Liver (tissue), 8 donors: ENCODE measurements at regions not wholly inside any gene's neighbourhood (a gene's known extent, or its start where the extent isn't known, plus 50 kb on each side); places are given as distances from the start of the nearest gene placed in this dataset.

Source experiments
- DNase-seq: peaks from one replicate; pipeline ENCODE4 v3.0.0-alpha.2; 2017; ENCODE audit warnings: low spot score
- H3K27ac ChIP-seq, 2 donors: one replicate each; pipeline ENCODE4 v1.7.0; 2013; ENCODE audit warnings: inconsistent platforms in 2 of 2, low read length in 2 of 2, control low read depth in 1 of 2, low read depth in 1 of 2, mild to moderate bottlenecking in 1 of 2
- H3K27me3 ChIP-seq, 4 donors: one replicate each; pipeline versions ENCODE4 v1.6.1 to v1.7.0; 2013; ENCODE audit warnings: low read length in 3 of 4, inconsistent platforms in 1 of 4, mild to moderate bottlenecking in 1 of 4, moderate library complexity in 1 of 4; ENCODE audit not compliant: control insufficient read depth in 4 of 4, insufficient read depth in 4 of 4
- H3K36me3 ChIP-seq, 4 donors: one replicate each; pipeline versions ENCODE4 v1.6.1 to v1.7.0; 2013; ENCODE audit warnings: low read length in 3 of 4, mild to moderate bottlenecking in 3 of 4, low read depth in 1 of 4, moderate library complexity in 1 of 4; ENCODE audit not compliant: control insufficient read depth in 4 of 4, insufficient read depth in 3 of 4
- H3K4me1 ChIP-seq, 4 donors: one replicate each; pipeline versions ENCODE4 v1.6.1 to v1.7.0; 2013; ENCODE audit warnings: low read length in 3 of 4, mild to moderate bottlenecking in 3 of 4, moderate library complexity in 1 of 4; ENCODE audit not compliant: control insufficient read depth in 4 of 4, insufficient read depth in 4 of 4
- H3K4me3 ChIP-seq, 3 donors: one replicate each; pipeline versions ENCODE4 v1.6.1 to v1.7.0; 2013; ENCODE audit warnings: low read length in 3 of 3, control low read depth in 1 of 3, low read depth in 1 of 3, mild to moderate bottlenecking in 1 of 3
- H3K9ac ChIP-seq, 2 donors: one replicate each; pipeline ENCODE4 v1.7.0; 2013; ENCODE audit warnings: low read length in 2 of 2, mild to moderate bottlenecking in 2 of 2, moderate library complexity in 2 of 2, control low read depth in 1 of 2, low read depth in 1 of 2
- H3K9me3 ChIP-seq, 4 donors: one replicate each; pipeline versions ENCODE4 v1.6.1 to v1.7.0; 2013; ENCODE audit warnings: low read length in 3 of 4; ENCODE audit not compliant: control insufficient read depth in 4 of 4
- ATF3 ChIP-seq: IDR thresholded peaks from 2 replicates; pipeline ENCODE4 v1.6.1; 2016; ENCODE audit warnings: antibody characterized with exemption
- CTCF ChIP-seq: fragments of 150-350 bp; IDR thresholded peaks from 2 replicates; pipeline ENCODE4 v1.5.1; 2017; ENCODE audit warnings: improper control_type of control experiment, low read depth, low read length; ENCODE audit not compliant: missing input control
- EGR1 ChIP-seq, 2 donors: IDR thresholded peaks; 2 replicates each; pipeline ENCODE4 v1.6.1; 2016 to 2018; ENCODE audit warnings: antibody characterized with exemption in 2 of 2, low read depth in 2 of 2
- FOXA1 ChIP-seq: IDR thresholded peaks from 2 replicates; pipeline ENCODE4 v1.6.1; 2016; ENCODE audit warnings: antibody characterized with exemption
- FOXA2 ChIP-seq: IDR thresholded peaks from 2 replicates; pipeline ENCODE4 v1.6.1; 2016; ENCODE audit warnings: antibody characterized with exemption
- GABPA ChIP-seq, 2 donors: IDR thresholded peaks in 1 of 2; conservative IDR thresholded peaks in 1 of 2; 2 replicates each; pipeline ENCODE4 v1.6.1; 2016; ENCODE audit warnings: antibody characterized with exemption in 2 of 2, mild to moderate bottlenecking in 1 of 2, moderate library complexity in 1 of 2
- HNF4A ChIP-seq, 2 donors: conservative IDR thresholded peaks; 2 replicates each; pipeline ENCODE4 v1.6.1; 2016; ENCODE audit warnings: antibody characterized with exemption in 2 of 2, mild to moderate bottlenecking in 2 of 2
- HNF4G ChIP-seq: IDR thresholded peaks from 2 replicates; pipeline ENCODE4 v1.6.1; 2016; ENCODE audit warnings: antibody characterized with exemption
- JUND ChIP-seq, 2 donors: IDR thresholded peaks; 2 replicates each; pipeline ENCODE4 v1.6.1; 2016; ENCODE audit warnings: antibody characterized with exemption in 2 of 2
- MAX ChIP-seq: IDR thresholded peaks from 2 replicates; pipeline ENCODE4 v1.6.1; 2016; ENCODE audit warnings: antibody characterized with exemption
- NR2F2 ChIP-seq: IDR thresholded peaks from 2 replicates; pipeline ENCODE4 v1.6.1; 2016; ENCODE audit warnings: antibody characterized with exemption
- RAD21 ChIP-seq, 2 donors: IDR thresholded peaks; 2 replicates each; pipeline ENCODE4 v1.6.1; 2016; ENCODE audit warnings: antibody characterized with exemption in 2 of 2, mild to moderate bottlenecking in 2 of 2
- REST ChIP-seq: IDR thresholded peaks from 2 replicates; pipeline ENCODE4 v1.6.1; 2016; ENCODE audit warnings: antibody characterized with exemption, mild to moderate bottlenecking
- RXRA ChIP-seq, 2 donors: IDR thresholded peaks; 2 replicates each; pipeline ENCODE4 v1.6.1; 2017 to 2018; ENCODE audit warnings: antibody characterized with exemption in 2 of 2, mild to moderate bottlenecking in 1 of 2
- SP1 ChIP-seq: IDR thresholded peaks from 2 replicates; pipeline ENCODE4 v1.6.1; 2018; ENCODE audit warnings: antibody characterized with exemption, mild to moderate bottlenecking
- TAF1 ChIP-seq: conservative IDR thresholded peaks from 2 replicates; pipeline ENCODE4 v1.6.1; 2016; ENCODE audit warnings: antibody characterized with exemption, mild to moderate bottlenecking
- YY1 ChIP-seq: IDR thresholded peaks from 2 replicates; pipeline ENCODE4 v1.6.1; 2016; ENCODE audit warnings: antibody characterized with exemption, mild to moderate bottlenecking
- ZBTB33 ChIP-seq: IDR thresholded peaks from 2 replicates; pipeline ENCODE4 v1.6.1; 2016; ENCODE audit warnings: antibody characterized with exemption
- WGBS: extraction: QIAGEN DNeasy Blood & Tissue Kit; methylation state at CpG from one replicate; pipeline ENCODE4 v1.1.7; 2013; 5-methylcytosine and 5-hydroxymethylcytosine counted together
- donor health status: healthy.
- donor health status: healthy.
- donor health status: healthy.
- donor health status: healthy.
- donor health status: healthy.

GRCh38 chr15:66939016-66939415 is 126.4 kb upstream of the SMAD3 start:
- Histone ChIP-seq H3K9me3 (no peaks in the 10 kb centered on the region), H3K27me3 (no peaks in the 10 kb centered on the region), H3K27ac (no peak overlapping the region), H3K9ac (no peak overlapping the region), H3K4me1 (no peaks in the 10 kb centered on the region), H3K36me3 (no peaks in the 10 kb centered on the region), H3K4me3 (no peak overlapping the region)
- DNase-seq, result no peak
- TF ChIP-seq SP1 (no peak), RAD21 (IDR thresholded peaks at IDR 0.05) (no peak), HNF4G (no peak), HNF4A (conservative IDR thresholded peaks at IDR 0.05) (no peak), MAX (no peak), EGR1 (IDR thresholded peaks at IDR 0.05; ENCODE audit: low read depth in 2 of 2) (no peak), CTCF (no peak), ZBTB33 (no peak), REST (no peak), YY1 (no peak), FOXA2 (no peak), FOXA1 (no peak), RXRA (IDR thresholded peaks at IDR 0.05) (no peak), ATF3 (no peak), NR2F2 (no peak), TAF1 (no peak)
- WGBS, result 94% methylated on average over 3 of the region's 3 CpGs

- Histone ChIP-seq H3K9ac (no peak overlapping the region), H3K27ac (no peak overlapping the region), H3K9me3 (no peaks in the 10 kb centered on the region), H3K27me3 (no peaks in the 10 kb centered on the region), H3K36me3 (no peaks in the 10 kb centered on the region), H3K4me3 (no peak overlapping the region), H3K4me1 (no peaks in the 10 kb centered on the region)
- no peak for TF ChIP-seq REST
- TF ChIP-seq YY1, result no peak
- no peak for TF ChIP-seq NR2F2
- no peak for TF ChIP-seq JUND (IDR thresholded peaks at IDR 0.05)
- TF ChIP-seq HNF4G, result no peak
- TF ChIP-seq ATF3, result no peak
- TF ChIP-seq HNF4A (conservative IDR thresholded peaks at IDR 0.05), result no peak
- no peak for TF ChIP-seq GABPA (IDR thresholded peaks at IDR 0.05 in 1 of 2, conservative IDR thresholded peaks at IDR 0.05 in 1 of 2)
- TF ChIP-seq EGR1 (IDR thresholded peaks at IDR 0.05; ENCODE audit: low read depth in 2 of 2), result no peak
- TF ChIP-seq SP1, result no peak
- TF ChIP-seq FOXA1, result no peak
- no peak for TF ChIP-seq MAX
- no peak for DNase-seq
- 94% methylated on average over 8 of the region's 8 CpGs for WGBS
These were observed 125.9 kb upstream of the SMAD3 start for GRCh38 chr15:66939451-66940023.
